Ishikawa (cell line): ENCODE measurements at regions not wholly inside any gene's neighbourhood (a gene's known extent, or its start where the extent isn't known, plus 50 kb on each side); places are given as distances from the start of the nearest gene placed in this dataset.

ENCODE experiments used
- CEBPB ChIP-seq: IDR thresholded peaks from 2 replicates; pipeline ENCODE4 v1.6.1; 2012
- CREB1 ChIP-seq: IDR thresholded peaks from 2 replicates; pipeline ENCODE4 v1.6.1; 2012; ENCODE audit warnings: low read depth
- EGR1 ChIP-seq: IDR thresholded peaks from 2 replicates; pipeline ENCODE4 v1.6.1; 2012
- EP300 ChIP-seq: IDR thresholded peaks from 2 replicates; pipeline ENCODE4 v1.6.1; 2012; ENCODE audit warnings: borderline replicate concordance
- FOXM1 ChIP-seq: IDR thresholded peaks from 2 replicates; pipeline ENCODE4 v1.6.1; 2012; ENCODE audit warnings: low read depth, borderline replicate concordance
- NFIC ChIP-seq: IDR thresholded peaks from 2 replicates; pipeline ENCODE4 v1.6.1; 2012
- RAD21 ChIP-seq: IDR thresholded peaks from 2 replicates; pipeline ENCODE4 v1.6.1; 2012; ENCODE audit warnings: low read depth
- TAF1 ChIP-seq: IDR thresholded peaks from 2 replicates; pipeline ENCODE4 v1.6.1; 2012; ENCODE audit warnings: low read depth, mild to moderate bottlenecking
- TCF12 ChIP-seq: IDR thresholded peaks from 2 replicates; pipeline ENCODE4 v1.6.1; 2012; ENCODE audit warnings: low read depth
- TEAD4 ChIP-seq: IDR thresholded peaks from 2 replicates; pipeline ENCODE4 v1.6.1; 2012
- YY1 ChIP-seq: IDR thresholded peaks from 2 replicates; pipeline ENCODE4 v1.6.1; 2012; ENCODE audit warnings: low read depth
- ZBTB7A ChIP-seq: IDR thresholded peaks from 2 replicates; pipeline ENCODE4 v1.6.1; 2012; ENCODE audit warnings: low read depth
- TF ChIP-seq, protein P1 (sequence below): IDR thresholded peaks from 2 replicates; pipeline ENCODE4 v1.6.1; 2012; ENCODE audit warnings: low read depth, mild to moderate bottlenecking
- TF ChIP-seq, protein P2 (sequence below): IDR thresholded peaks from 2 replicates; pipeline ENCODE4 v1.6.1; 2012
- TF ChIP-seq, protein P3 (sequence below): IDR thresholded peaks from 2 replicates; pipeline ENCODE4 v1.6.1; 2012

DNA sequence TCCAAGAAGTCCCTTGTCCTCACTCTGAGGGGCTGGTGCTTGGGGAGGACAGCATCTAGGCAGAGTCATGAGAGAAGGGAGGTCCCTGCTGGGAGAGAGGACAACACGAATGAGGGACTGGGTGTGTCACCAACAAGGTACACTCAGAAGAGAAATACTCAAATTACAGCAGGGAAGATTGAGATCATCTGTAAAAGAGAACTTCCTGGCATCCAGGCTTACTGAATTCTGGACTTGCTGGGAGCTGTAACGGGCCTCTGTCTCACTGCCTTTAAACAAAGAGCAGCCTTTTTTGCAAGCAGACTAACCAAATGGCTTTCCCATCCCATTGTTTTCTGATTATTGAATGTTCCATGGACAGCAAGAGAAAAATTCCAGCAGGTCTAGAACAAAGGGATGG lies 195.7 kb upstream of the RAB4A start:
- TF ChIP-seq TCF12 (no peak), EP300 (no peak), TAF1 (no peak), TEAD4 (no peak), CREB1 (no peak), FOXM1 (no peak), CEBPB (no peak), YY1 (no peak)

DNA sequence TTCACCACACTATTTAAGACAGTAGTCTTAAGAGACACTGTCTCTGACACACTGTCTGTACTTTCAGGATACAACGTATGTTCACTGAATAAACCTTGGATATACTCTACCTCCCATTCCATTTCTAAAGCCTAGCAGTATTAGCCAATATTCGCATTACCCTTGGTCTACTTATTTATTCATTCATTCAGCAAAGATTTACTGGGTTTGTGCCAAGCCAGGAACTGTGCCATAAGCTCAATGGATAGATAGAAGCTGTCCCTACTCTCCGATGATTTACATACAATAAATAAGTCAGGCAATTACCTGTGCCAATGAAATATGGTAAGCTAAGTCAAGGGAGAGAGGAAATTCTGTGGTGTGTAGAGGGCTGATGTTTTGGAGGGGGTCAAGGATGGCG lies 195.2 kb upstream of the RAB4A start:
- no peak for TF ChIP-seq CEBPB
- TF ChIP-seq, protein P1, sequence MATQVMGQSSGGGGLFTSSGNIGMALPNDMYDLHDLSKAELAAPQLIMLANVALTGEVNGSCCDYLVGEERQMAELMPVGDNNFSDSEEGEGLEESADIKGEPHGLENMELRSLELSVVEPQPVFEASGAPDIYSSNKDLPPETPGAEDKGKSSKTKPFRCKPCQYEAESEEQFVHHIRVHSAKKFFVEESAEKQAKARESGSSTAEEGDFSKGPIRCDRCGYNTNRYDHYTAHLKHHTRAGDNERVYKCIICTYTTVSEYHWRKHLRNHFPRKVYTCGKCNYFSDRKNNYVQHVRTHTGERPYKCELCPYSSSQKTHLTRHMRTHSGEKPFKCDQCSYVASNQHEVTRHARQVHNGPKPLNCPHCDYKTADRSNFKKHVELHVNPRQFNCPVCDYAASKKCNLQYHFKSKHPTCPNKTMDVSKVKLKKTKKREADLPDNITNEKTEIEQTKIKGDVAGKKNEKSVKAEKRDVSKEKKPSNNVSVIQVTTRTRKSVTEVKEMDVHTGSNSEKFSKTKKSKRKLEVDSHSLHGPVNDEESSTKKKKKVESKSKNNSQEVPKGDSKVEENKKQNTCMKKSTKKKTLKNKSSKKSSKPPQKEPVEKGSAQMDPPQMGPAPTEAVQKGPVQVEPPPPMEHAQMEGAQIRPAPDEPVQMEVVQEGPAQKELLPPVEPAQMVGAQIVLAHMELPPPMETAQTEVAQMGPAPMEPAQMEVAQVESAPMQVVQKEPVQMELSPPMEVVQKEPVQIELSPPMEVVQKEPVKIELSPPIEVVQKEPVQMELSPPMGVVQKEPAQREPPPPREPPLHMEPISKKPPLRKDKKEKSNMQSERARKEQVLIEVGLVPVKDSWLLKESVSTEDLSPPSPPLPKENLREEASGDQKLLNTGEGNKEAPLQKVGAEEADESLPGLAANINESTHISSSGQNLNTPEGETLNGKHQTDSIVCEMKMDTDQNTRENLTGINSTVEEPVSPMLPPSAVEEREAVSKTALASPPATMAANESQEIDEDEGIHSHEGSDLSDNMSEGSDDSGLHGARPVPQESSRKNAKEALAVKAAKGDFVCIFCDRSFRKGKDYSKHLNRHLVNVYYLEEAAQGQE = no peak
- TF ChIP-seq CREB1 = no peak
- TF ChIP-seq, protein P2, sequence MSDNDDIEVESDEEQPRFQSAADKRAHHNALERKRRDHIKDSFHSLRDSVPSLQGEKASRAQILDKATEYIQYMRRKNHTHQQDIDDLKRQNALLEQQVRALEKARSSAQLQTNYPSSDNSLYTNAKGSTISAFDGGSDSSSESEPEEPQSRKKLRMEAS = no peak
- no peak for TF ChIP-seq FOXM1
- no peak for TF ChIP-seq EGR1

DNA sequence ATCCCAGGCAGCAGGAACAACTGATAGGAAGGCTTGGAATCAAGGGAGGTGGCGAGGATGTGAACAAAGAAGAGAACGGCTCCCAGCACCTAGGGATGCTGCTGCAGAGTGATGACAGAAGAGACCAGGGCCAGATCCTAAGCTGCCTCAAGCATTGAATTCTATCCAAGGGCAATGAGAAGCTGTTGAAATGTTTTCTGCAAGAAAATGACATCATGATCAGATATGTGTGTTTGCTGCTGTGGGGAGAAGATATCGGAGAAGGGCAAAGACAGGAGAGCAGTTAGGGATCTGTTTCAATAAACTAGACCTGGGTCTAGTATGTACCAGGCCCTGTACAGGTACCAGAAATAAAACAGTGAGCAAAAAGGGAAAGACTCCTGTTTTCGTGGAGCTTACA lies 194.7 kb upstream of the RAB4A start:
- TF ChIP-seq EP300 = no peak
- TF ChIP-seq FOXM1 = no peak

DNA sequence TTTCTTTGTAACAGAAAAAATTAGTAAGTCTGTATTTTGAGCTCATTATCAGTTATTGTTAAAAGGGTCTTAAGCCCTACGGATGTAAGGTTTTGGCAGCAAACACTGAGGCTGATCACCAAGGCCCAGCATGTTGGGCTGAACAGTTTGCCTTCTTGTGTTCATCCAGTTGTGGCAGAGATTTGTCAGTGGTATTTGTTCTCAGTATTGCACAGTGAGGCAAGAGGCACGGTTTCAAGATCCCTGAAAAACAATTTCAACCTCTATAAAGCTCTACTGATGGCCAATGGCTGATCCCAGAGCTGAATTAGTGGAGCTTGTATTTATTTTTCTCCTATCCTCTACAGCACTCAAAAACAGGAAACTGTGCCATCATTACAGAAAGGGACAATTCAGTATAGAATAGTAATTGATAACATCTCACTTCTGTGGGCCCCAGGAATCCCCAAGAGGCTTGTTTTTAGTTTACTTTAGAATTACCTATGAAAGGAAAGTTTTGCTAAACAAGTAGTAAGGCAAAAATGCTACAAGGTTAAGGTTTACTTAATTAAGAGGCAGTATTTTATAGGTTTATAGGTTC lies 191.8 kb upstream of the RAB4A start:
- TF ChIP-seq, protein P2 = no peak
- TF ChIP-seq, protein P3, sequence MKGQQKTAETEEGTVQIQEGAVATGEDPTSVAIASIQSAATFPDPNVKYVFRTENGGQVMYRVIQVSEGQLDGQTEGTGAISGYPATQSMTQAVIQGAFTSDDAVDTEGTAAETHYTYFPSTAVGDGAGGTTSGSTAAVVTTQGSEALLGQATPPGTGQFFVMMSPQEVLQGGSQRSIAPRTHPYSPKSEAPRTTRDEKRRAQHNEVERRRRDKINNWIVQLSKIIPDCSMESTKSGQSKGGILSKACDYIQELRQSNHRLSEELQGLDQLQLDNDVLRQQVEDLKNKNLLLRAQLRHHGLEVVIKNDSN = no peak

DNA sequence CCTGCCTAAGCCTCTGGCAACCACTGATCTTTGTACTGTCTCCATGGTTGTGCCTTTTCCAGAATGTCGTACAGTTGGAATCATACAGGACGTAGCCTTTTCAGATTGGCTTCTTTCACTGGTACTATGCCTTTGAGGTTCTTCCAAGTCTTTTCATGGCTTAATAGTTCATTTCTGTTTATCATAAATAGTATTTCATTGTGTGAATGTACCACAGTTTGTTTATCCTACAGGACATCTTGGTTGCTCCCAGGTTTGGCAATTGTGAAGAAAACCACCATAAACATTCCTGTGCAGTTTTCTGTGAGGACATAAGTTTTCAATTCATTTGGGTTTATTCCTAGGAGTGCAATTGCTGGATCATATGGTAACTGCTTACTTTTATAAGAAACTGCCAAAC lies 190.6 kb upstream of the RAB4A start:
- no peak for TF ChIP-seq NFIC
- no peak for TF ChIP-seq ZBTB7A
- no peak for TF ChIP-seq EGR1
- TF ChIP-seq, protein P3 = no peak
- TF ChIP-seq, protein P2 = no peak
- TF ChIP-seq EP300 = no peak
- no peak for TF ChIP-seq FOXM1
- TF ChIP-seq CEBPB = no peak
- TF ChIP-seq, protein P1 = no peak

DNA sequence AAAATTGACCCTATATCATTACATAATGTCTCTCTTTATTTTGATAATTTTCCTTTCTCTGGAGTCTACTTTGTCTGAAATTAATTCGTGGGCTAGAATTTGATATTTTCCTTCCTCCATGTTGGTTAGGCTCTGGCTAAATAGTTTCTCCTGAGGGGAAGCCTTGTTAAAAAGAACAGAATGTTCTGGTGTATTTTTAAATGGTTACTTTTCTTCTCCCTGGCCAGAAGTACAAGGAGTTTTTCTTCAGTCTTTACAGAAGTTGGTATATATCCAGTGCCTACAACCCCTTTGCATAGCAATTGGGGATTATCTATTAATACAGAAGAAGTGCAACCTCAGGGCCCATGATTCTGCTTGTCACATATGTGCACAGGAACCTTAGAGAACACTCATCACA lies 185.6 kb upstream of the RAB4A start:
- TF ChIP-seq, protein P2 = no peak
- TF ChIP-seq CEBPB = no peak
- TF ChIP-seq FOXM1 = no peak
- TF ChIP-seq TEAD4 = no peak

DNA sequence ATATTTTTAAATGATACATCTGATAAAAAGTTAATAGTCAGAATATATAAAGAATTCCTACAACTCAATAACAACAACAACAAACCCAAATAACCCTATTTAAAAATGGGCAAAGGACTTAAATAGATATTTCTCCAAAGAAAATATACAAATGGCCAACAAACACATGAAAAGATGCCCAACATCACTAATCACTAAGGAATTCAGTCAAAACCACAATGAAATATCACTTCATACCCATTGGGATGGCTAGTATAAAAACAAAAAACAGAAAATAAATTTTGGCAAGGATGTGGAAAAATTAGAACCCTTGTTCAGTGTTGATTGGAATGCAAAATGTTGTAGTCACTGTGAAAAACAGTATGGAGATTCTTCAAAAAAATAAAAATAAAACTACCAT lies 184.8 kb upstream of the RAB4A start:
- TF ChIP-seq NFIC = no peak
- no peak for TF ChIP-seq CEBPB
- TF ChIP-seq, protein P3 = no peak
- no peak for TF ChIP-seq EGR1
- no peak for TF ChIP-seq RAD21
- TF ChIP-seq, protein P1 = no peak
- no peak for TF ChIP-seq TAF1
- no peak for TF ChIP-seq FOXM1
- TF ChIP-seq YY1 = no peak
- no peak for TF ChIP-seq TEAD4
- TF ChIP-seq TCF12 = no peak
- TF ChIP-seq EP300 = no peak
- no peak for TF ChIP-seq CREB1
- TF ChIP-seq ZBTB7A = no peak
- TF ChIP-seq, protein P2 = no peak
